MM.1S (cell line): ENCODE measurements at regions not wholly inside any gene's neighbourhood (a gene's known extent, or its start where the extent isn't known, plus 50 kb on each side); places are given as distances from the start of the nearest gene placed in this dataset.

Experiments
- DNase-seq: peaks from one replicate; pipeline ENCODE4 v3.0.0-alpha.2; 2015
- H2AFZ ChIP-seq: fragments of 300-600 bp; sonication (generic); 2 replicates; pipeline ENCODE4 v1.6.0; 2016; ENCODE audit warnings: antibody characterized with exemption, low read length
- H3F3A ChIP-seq: fragments of 300-600 bp; sonication (generic); 2 replicates; pipeline ENCODE4 v1.6.1; 2016; ENCODE audit warnings: mild to moderate bottlenecking, antibody characterized with exemption, low read length, moderate library complexity, mixed read lengths; ENCODE audit not compliant: insufficient read depth
- H3K27ac ChIP-seq: fragments of 300-600 bp; sonication (generic); 2 replicates; pipeline ENCODE4 v1.5.1; 2016; ENCODE audit warnings: mild to moderate bottlenecking, low read length
- H3K27me3 ChIP-seq: fragments of 300-600 bp; sonication (generic); replicated peaks from 2 replicates; pipeline ENCODE4 v1.6.0; 2016; ENCODE audit warnings: low read length; ENCODE audit not compliant: insufficient read depth
- H3K36me3 ChIP-seq: fragments of 300-600 bp; sonication (generic); replicated peaks from 2 replicates; pipeline ENCODE4 v1.6.1; 2016; ENCODE audit warnings: mild to moderate bottlenecking, low read length, mixed read lengths; ENCODE audit not compliant: insufficient read depth
- H3K4me1 ChIP-seq: fragments of 300-600 bp; sonication (generic); 2 replicates; pipeline ENCODE4 v1.6.1; 2016; ENCODE audit warnings: low read length, mixed read lengths
- H3K4me2 ChIP-seq: fragments of 300-600 bp; sonication (generic); 2 replicates; pipeline ENCODE4 v1.6.0; 2016; ENCODE audit warnings: low read depth, low read length
- H3K4me3 ChIP-seq: fragments of 300-600 bp; sonication (generic); 2 replicates; pipeline ENCODE4 v1.5.1; 2016; ENCODE audit warnings: low read length, mixed read lengths
- H3K79me2 ChIP-seq: fragments of 300-600 bp; sonication (generic); 2 replicates; pipeline ENCODE4 v1.6.1; 2016; ENCODE audit warnings: mixed run types, low read length, mixed read lengths
- H3K9ac ChIP-seq: fragments of 300-600 bp; sonication (generic); 2 replicates; pipeline ENCODE4 v1.6.1; 2016; ENCODE audit warnings: low read length, mixed read lengths
- H3K9me2 ChIP-seq: fragments of 300-600 bp; sonication (generic); replicated peaks from 2 replicates; pipeline ENCODE4 v1.6.1; 2016; ENCODE audit warnings: mild to moderate bottlenecking, low read length, mixed read lengths; ENCODE audit not compliant: insufficient read depth
- H3K9me3 ChIP-seq: fragments of 300-600 bp; sonication (generic); replicated peaks from 2 replicates; pipeline ENCODE4 v1.6.1; 2016; ENCODE audit warnings: mild to moderate bottlenecking, low read length, mixed read lengths; ENCODE audit not compliant: insufficient read depth
- H4K20me1 ChIP-seq: fragments of 300-600 bp; sonication (generic); 2 replicates; pipeline ENCODE4 v1.6.1; 2016; ENCODE audit warnings: mild to moderate bottlenecking, low read length, moderate library complexity, mixed read lengths; ENCODE audit not compliant: insufficient read depth
- CTCF ChIP-seq: fragments of 300-600 bp; sonication (generic); IDR thresholded peaks from 2 replicates; pipeline ENCODE4 v1.5.1; 2016; ENCODE audit warnings: antibody characterized with exemption, low read length, mixed read lengths
- EZH2 ChIP-seq: fragments of 300-600 bp; sonication (generic); optimal IDR thresholded peaks from 2 replicates; pipeline ENCODE3; 2017; ENCODE audit warnings: low read depth, mild to moderate bottlenecking, antibody characterized with exemption, low read length, mixed read lengths
- EZH2phosphoT487 ChIP-seq: fragments of 300-600 bp; sonication (generic); IDR thresholded peaks from 2 replicates; pipeline ENCODE4 v1.6.1; 2018; ENCODE audit warnings: antibody characterized with exemption, low read length

DNA sequence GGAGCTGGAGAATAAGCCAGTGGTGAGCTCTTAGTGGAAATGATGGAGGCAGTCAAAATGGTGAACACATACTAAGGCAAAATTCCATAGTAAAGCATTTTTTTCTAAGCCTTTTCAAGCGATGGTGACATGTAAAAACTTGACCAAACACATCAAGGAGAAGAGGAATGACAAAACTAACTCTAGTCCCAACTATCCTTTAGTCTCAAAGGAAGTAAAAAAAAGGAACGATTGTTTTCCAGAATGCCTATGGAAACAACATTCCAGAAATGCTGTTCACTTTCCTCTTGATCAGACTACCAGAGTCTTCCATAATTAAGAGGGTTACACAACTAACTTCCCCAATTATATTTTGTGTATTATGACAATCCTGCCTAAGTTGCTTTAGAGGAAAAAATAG is 715.6 kb downstream of the EPHA4 start:
- Histone ChIP-seq H3K36me3 (no peaks in the 10 kb centered on the region), H3K4me1 (no peaks in the 10 kb centered on the region), H3K9me3 (no peaks in the 10 kb centered on the region), H3K9me2 (no peaks in the 10 kb centered on the region), H3K27me3 (no peaks in the 10 kb centered on the region), H2AFZ (no peak overlapping the region), H3K4me2 (no peak overlapping the region), H3K79me2 (no peaks in the 10 kb centered on the region), H3K27ac (no peak overlapping the region), H4K20me1 (no peaks in the 10 kb centered on the region), H3F3A (no peaks in the 10 kb centered on the region), H3K9ac (no peak overlapping the region), H3K4me3 (no peak overlapping the region)
- no peak for TF ChIP-seq EZH2phosphoT487
- no peak for TF ChIP-seq CTCF
- TF ChIP-seq EZH2: no peak
- DNase-seq: no peak

- H3K27ac ChIP-seq: no peak overlapping the region
- no peak overlapping the region for H3K4me2 ChIP-seq
- H3K9me3 ChIP-seq: no peaks in the 10 kb centered on the region
- no peaks in the 10 kb centered on the region for H3K27me3 ChIP-seq
- no peaks in the 10 kb centered on the region for H3K79me2 ChIP-seq
- no peak for DNase-seq
- no peaks in the 10 kb centered on the region for H3F3A ChIP-seq
- TF ChIP-seq CTCF (no peak), EZH2phosphoT487 (no peak), EZH2 (no peak)
- no peak overlapping the region for H2AFZ ChIP-seq
- H3K4me3 ChIP-seq: no peak overlapping the region
- no peaks in the 10 kb centered on the region for H3K36me3 ChIP-seq
- no peaks in the 10 kb centered on the region for H3K9me2 ChIP-seq
- H3K4me1 ChIP-seq: no peaks in the 10 kb centered on the region
- H4K20me1 ChIP-seq: no peaks in the 10 kb centered on the region
- H3K9ac ChIP-seq: no peak overlapping the region
Measured at GRCh38 chr2:220857368-220857767, 714.7 kb downstream of the EPHA4 start.

- DNase-seq: no peak
- Histone ChIP-seq H3K4me1 (no peaks in the 10 kb centered on the region), H3K9me3 (no peaks in the 10 kb centered on the region), H3K79me2 (no peaks in the 10 kb centered on the region), H3F3A (no peaks in the 10 kb centered on the region), H3K4me2 (no peak overlapping the region), H3K9ac (no peak overlapping the region), H3K4me3 (no peak overlapping the region), H3K27ac (no peak overlapping the region), H3K27me3 (no peaks in the 10 kb centered on the region), H3K9me2 (no peaks in the 10 kb centered on the region), H3K36me3 (no peaks in the 10 kb centered on the region), H4K20me1 (no peaks in the 10 kb centered on the region), H2AFZ (no peak overlapping the region)
- TF ChIP-seq CTCF: no peak
Measured at GRCh38 chr2:220858101-220858500, 714.0 kb downstream of the EPHA4 start.

DNA sequence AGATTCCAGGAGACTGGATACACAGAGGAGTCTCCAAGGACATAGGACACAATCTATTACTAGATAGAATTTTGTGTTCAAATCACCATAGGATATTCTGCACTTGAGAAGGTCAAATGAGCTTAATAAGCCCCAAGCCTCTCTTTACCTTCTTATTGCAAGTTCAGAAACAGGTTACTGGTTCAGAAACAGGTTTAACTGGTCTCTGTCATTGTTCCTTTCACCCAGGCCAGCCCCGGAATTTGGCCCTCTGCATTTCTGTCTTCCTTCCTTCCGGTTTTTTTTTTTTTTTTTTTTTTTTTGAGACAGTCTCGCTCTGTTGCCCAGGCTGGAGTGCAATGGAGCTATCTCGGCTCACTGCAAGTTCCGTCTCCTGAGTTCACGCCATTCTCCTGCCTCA is 700.2 kb downstream of the EPHA4 start:
- no peak for DNase-seq

More for the DNA sequence above, 700.2 kb downstream of the EPHA4 start:
- H3F3A ChIP-seq: no peaks in the 10 kb centered on the region
- H3K9me2 ChIP-seq: no peaks in the 10 kb centered on the region
- no peaks in the 10 kb centered on the region for H3K4me1 ChIP-seq
- H4K20me1 ChIP-seq: no peaks in the 10 kb centered on the region
- H3K9ac ChIP-seq: no peak overlapping the region
- no peaks in the 10 kb centered on the region for H3K9me3 ChIP-seq
- no peaks in the 10 kb centered on the region for H3K27me3 ChIP-seq
- H3K79me2 ChIP-seq: no peaks in the 10 kb centered on the region
- H3K27ac ChIP-seq: no peak overlapping the region
- no peak for TF ChIP-seq CTCF
- TF ChIP-seq EZH2phosphoT487: no peak
- TF ChIP-seq EZH2: no peak
- no peak overlapping the region for H2AFZ ChIP-seq
- H3K36me3 ChIP-seq: no peaks in the 10 kb centered on the region
- H3K4me2 ChIP-seq: no peak overlapping the region
- H3K4me3 ChIP-seq: no peak overlapping the region
